Heart right ventricle (tissue), 16 donors: ENCODE measurements at regions not wholly inside any gene's neighbourhood (a gene's known extent, or its start where the extent isn't known, plus 50 kb on each side); places are given as distances from the start of the nearest gene placed in this dataset.

Experiments
- ATAC-seq, 8 donors: fragments of 200-7000 bp; cut with Tn5 transposase; one replicate each; pipeline ENCODE4 v1.9.1; 2020; ENCODE audit warnings: mild to moderate bottlenecking in 8 of 8, moderate library complexity in 8 of 8, moderate number of reproducible peaks in 1 of 8
- DNase-seq, 2 donors: peaks; one replicate each; pipeline ENCODE4 v3.0.0-alpha.2; 2020
- H3K27ac ChIP-seq, 10 donors: fragments of 200-600 bp; sonication (generic) in 2 of 10; one replicate each; pipeline versions ENCODE4 v1.5.0 to v1.8.0; 2020 to 2022; ENCODE audit warnings: mild to moderate bottlenecking in 3 of 10
- H3K27me3 ChIP-seq, 7 donors: fragments of 200-600 bp; one replicate each; pipeline ENCODE4 v1.8.0; 2021 to 2022; ENCODE audit warnings: mild to moderate bottlenecking in 2 of 7
- H3K36me3 ChIP-seq, 9 donors: fragments of 200-600 bp; sonication (generic) in 1 of 9; one replicate each; pipeline versions ENCODE4 v1.5.0 to v1.8.0; 2020 to 2022; ENCODE audit warnings: mild to moderate bottlenecking in 2 of 9
- H3K4me1 ChIP-seq, 9 donors: fragments of 200-600 bp; sonication (generic) in 1 of 9; one replicate each; pipeline versions ENCODE4 v1.5.0 to v1.8.0; 2020 to 2022; ENCODE audit warnings: mild to moderate bottlenecking in 4 of 9
- H3K4me3 ChIP-seq, 10 donors: fragments of 200-600 bp; sonication (generic) in 2 of 10; one replicate each; pipeline versions ENCODE4 v1.5.0 to v1.8.0; 2020 to 2022; ENCODE audit warnings: mild to moderate bottlenecking in 7 of 10, moderate library complexity in 2 of 10
- H3K9me3 ChIP-seq, 11 donors: fragments of 200-600 bp in 10 of 11; sonication (generic) in 2 of 11; one replicate each; pipeline versions ENCODE4 v1.5.0 to v1.8.0; 2013 to 2022; ENCODE audit warnings: mild to moderate bottlenecking in 2 of 11, control low read depth in 1 of 11, moderate library complexity in 1 of 11
- WGBS, 2 donors: extraction: QIAGEN DNeasy Blood & Tissue Kit; methylation state at CpG; one replicate each; pipeline ENCODE4 v1.1.7; 2013; ENCODE audit warnings: inconsistent platforms in 1 of 2; 5-methylcytosine and 5-hydroxymethylcytosine counted together
- intact Hi-C, 10 donors: fragments of 100-400 bp; cut with DNase I; formaldehyde crosslinking; loops; one replicate each; pipeline versions ENCODE4 v1.11.1 to v1.14.2; 2022
- TF ChIP-seq, protein P1 (sequence below), 9 donors: fragments of 200-600 bp; sonication (generic) in 2 of 9; IDR thresholded peaks; one replicate each; pipeline versions ENCODE4 v1.5.0 to v1.8.0; 2021 to 2022; ENCODE audit warnings: antibody characterized with exemption in 9 of 9, mild to moderate bottlenecking in 5 of 9, moderate library complexity in 1 of 9
- donor health status: Arrhythmogenic right ventricular cardiomyopathy.
- donor health status: ischemic (EF 13 %, LVEDD 7.1; RV severe dilation, severe dysfunction).
- donor health status: healthy with polysubstance abuse.
- donor health status: DM: no; HTN: yes; CAD: no.
- donor health status: DM: no; HTN: no; CAD: no.
- donor health status: ischemic (EF 25% LVEDD 6.9; RV normal size, moderate dysfunction).
- donor health status: ischemic (EF 25% LVEDD 5.7; RV mildly dilated, moderate dysfunction).
- donor health status: healthy.
- donor health status: DM: yes; HTN: yes; CAD: no.
- donor health status: Ischemic cardiomyopathy.
- donor health status: ischemic (EF 35%, LVEDD 5.7; RV mildly dilated, moderate dysfunction).
- donor health status: nonischemic (EF 11% LVEDD 7.7; RV severe dilation, severe dysfunction).
- donor health status: DM: yes; HTN: yes; CAD: no.
- donor health status: PGD.
- donor health status: ischemic (EF 29% LVEDD 5.4; RV normal size, mild dysfunction).
- donor health status: nonischemic (EF 23%, LVEDD 6.1; RV moderate dilation, normal function).

DNA sequence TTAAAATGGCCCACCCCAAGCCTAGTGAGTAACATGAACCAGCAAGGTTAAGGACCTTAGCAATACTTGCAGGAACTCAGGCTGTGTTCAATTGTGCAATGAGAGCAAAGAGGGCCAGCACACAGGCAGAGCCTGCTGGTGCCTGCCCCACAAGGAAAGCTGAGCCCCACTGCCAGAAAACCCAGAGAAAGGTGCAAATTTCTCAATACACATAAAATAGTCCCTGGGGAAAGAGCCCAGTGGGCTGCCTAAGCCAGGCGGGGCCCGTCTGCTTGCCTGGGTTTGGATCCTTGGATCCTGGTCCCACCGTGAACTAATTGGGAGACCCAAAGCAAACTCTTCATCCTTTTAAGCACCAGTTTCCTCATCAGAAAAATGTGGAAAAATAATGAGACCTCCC lies 128.5 kb upstream of the CACNA1E start:
- no peak for DNase-seq
- TF ChIP-seq, protein P1, sequence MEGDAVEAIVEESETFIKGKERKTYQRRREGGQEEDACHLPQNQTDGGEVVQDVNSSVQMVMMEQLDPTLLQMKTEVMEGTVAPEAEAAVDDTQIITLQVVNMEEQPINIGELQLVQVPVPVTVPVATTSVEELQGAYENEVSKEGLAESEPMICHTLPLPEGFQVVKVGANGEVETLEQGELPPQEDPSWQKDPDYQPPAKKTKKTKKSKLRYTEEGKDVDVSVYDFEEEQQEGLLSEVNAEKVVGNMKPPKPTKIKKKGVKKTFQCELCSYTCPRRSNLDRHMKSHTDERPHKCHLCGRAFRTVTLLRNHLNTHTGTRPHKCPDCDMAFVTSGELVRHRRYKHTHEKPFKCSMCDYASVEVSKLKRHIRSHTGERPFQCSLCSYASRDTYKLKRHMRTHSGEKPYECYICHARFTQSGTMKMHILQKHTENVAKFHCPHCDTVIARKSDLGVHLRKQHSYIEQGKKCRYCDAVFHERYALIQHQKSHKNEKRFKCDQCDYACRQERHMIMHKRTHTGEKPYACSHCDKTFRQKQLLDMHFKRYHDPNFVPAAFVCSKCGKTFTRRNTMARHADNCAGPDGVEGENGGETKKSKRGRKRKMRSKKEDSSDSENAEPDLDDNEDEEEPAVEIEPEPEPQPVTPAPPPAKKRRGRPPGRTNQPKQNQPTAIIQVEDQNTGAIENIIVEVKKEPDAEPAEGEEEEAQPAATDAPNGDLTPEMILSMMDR (IDR thresholded peaks at IDR 0.05): no peak
- peaks cover 0 to 20% (median 10%) of the 10 kb centered on the region in 9 donors for H3K4me1 ChIP-seq
- no peak overlapping the region for H3K4me3 ChIP-seq
- H3K36me3 ChIP-seq: no peaks in the 10 kb centered on the region
- intact Hi-C loops: no loop called here
- WGBS, 2 donors: 98 to 99% methylated on average over 3 of the region's 3 CpGs
- no peak overlapping the region for H3K27ac ChIP-seq
- no peak for ATAC-seq
- H3K27me3 ChIP-seq: peaks cover 0 to 10% (median 0%) of the 10 kb centered on the region in 7 donors
- no peaks in the 10 kb centered on the region for H3K9me3 ChIP-seq

DNA sequence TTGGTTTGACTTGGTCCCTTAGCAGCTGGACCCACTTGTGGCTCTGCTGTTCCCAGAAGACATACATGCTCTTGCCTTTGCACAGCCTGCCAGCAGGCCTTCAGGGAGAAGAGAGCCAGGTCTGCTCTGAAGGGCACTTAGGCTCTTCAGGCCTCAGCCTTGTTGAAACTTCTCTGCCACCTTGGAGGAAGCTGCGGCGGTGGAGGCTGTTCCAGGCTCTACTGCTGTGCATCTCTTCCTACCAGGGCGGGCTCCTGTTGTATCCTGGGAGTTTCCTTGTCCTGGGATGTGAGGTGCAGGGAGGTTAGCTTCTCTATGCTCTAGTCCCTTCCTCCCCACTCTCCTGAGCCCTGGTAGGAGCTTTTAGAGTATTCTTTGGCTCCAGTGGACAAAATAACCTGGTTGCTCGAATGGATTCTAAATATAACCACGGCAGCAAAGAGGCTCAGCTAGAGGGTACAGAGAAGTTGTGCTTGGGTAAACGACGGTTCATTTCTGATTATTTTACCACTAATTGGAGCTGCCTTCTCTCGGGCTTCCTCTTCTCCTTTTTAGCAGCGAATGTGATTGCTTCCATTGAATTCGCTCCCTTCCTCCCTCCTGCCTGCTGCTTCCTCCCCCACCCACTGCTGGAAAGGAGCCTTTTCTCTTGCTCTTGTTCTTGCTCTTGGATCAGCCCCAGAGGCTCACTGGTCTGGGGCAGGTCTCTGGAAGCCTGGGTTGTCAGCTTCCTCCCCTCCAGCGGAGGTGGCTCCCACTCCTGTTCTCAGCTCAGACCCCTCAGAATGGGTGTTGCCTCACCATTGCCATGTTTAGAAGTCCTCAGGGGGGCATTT lies 126.6 kb upstream of the CACNA1E start:
- intact Hi-C loops: no loop called here
- Histone ChIP-seq H3K27ac (peak overlapping the region in 1 of 10 donors; percentile 33), H3K36me3 (no peaks in the 10 kb centered on the region), H3K9me3 (no peaks in the 10 kb centered on the region), H3K4me1 (peaks cover 0 to 20% (median 10%) of the 10 kb centered on the region in 9 donors), H3K4me3 (no peak overlapping the region), H3K27me3 (peaks cover 0 to 11% (median 0%) of the 10 kb centered on the region in 7 donors)
- no peak for DNase-seq
- TF ChIP-seq, protein P1 (IDR thresholded peaks at IDR 0.05): no peak
- whole genome bisulfite sequencing, 2 donors: 32 to 35% methylated on average over 11 of the region's 11 CpGs
- ATAC-seq: peak in 5 of 8 donors; percentile 41 to 62 (median 50)

DNA sequence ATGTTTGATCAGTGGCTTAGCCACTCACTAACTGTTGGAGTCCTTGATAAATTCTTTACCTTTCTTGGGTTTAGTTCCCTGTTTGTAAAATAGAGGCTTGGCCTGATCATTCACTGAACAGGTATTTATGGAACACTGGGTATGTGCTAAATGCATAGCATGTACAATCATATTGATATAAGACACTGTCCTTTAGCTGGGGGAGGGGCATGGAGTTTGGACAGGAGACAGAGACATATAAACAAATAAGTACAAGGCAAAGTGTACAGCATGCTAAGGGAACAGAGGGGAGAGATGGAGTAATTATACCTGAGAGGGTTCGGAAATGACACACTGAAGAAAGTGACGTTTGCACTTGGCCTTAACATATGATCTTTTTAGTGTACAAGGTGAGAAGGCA lies 124.3 kb upstream of the CACNA1E start:
- intact Hi-C loops: no loop called here
- TF ChIP-seq, protein P1 (IDR thresholded peaks at IDR 0.05): no peak

DNA sequence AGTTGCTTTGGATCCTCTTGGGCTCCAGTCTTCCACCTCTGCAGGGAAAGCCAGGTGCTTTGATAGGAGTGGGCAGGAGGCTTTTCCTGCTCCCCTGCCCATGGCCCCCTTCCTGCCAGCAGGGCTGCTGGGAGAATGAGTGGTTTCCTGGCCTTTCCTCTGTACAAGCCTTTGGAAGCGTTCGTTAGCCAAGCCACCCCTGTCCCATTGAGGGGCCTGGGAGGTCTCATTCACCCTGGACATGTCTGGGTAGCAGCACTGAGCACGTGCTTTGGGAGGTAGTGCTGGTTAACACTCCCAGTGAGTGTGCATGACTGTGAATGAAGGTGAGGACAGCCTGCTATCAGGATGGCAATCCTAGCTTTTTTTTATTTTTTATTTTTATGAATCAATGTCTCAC lies 118.5 kb upstream of the CACNA1E start:
- peaks cover 0 to 5% (median 0%) of the 10 kb centered on the region in 7 donors for H3K27me3 ChIP-seq
- no peaks in the 10 kb centered on the region for H3K36me3 ChIP-seq
- no peak overlapping the region for H3K27ac ChIP-seq
- no peaks in the 10 kb centered on the region for H3K4me1 ChIP-seq
- TF ChIP-seq, protein P1 (IDR thresholded peaks at IDR 0.05): no peak
- DNase-seq (no peak), ATAC-seq (no peak)
- H3K4me3 ChIP-seq: no peak overlapping the region
- H3K9me3 ChIP-seq: no peaks in the 10 kb centered on the region
- intact Hi-C loops: no loop called here
- 80 to 88% methylated on average over 3 of the region's 3 CpGs for WGBS, 2 donors

More for the DNA sequence above, 124.3 kb upstream of the CACNA1E start:
- 87 to 90% methylated on average over 2 of the region's 2 CpGs for WGBS, 2 donors
- H3K36me3 ChIP-seq: no peaks in the 10 kb centered on the region
- no peak for DNase-seq
- H3K27me3 ChIP-seq: peaks cover 0 to 11% (median 0%) of the 10 kb centered on the region in 7 donors
- H3K4me3 ChIP-seq: no peak overlapping the region
- H3K4me1 ChIP-seq: peaks cover 0 to 20% (median 10%) of the 10 kb centered on the region in 9 donors
- no peaks in the 10 kb centered on the region for H3K9me3 ChIP-seq
- ATAC-seq: no peak
- H3K27ac ChIP-seq: no peak overlapping the region
